Heart right ventricle (tissue), 16 donors: ENCODE measurements at regions not wholly inside any gene's neighbourhood (a gene's known extent, or its start where the extent isn't known, plus 50 kb on each side); places are given as distances from the start of the nearest gene placed in this dataset.

Experiments
- ATAC-seq, 8 donors: fragments of 200-7000 bp; cut with Tn5 transposase; one replicate each; pipeline ENCODE4 v1.9.1; 2020; ENCODE audit warnings: mild to moderate bottlenecking in 8 of 8, moderate library complexity in 8 of 8, moderate number of reproducible peaks in 1 of 8
- DNase-seq, 2 donors: peaks; one replicate each; pipeline ENCODE4 v3.0.0-alpha.2; 2020
- H3K27ac ChIP-seq, 10 donors: fragments of 200-600 bp; sonication (generic) in 2 of 10; one replicate each; pipeline versions ENCODE4 v1.5.0 to v1.8.0; 2020 to 2022; ENCODE audit warnings: mild to moderate bottlenecking in 3 of 10
- H3K27me3 ChIP-seq, 7 donors: fragments of 200-600 bp; one replicate each; pipeline ENCODE4 v1.8.0; 2021 to 2022; ENCODE audit warnings: mild to moderate bottlenecking in 2 of 7
- H3K36me3 ChIP-seq, 9 donors: fragments of 200-600 bp; sonication (generic) in 1 of 9; one replicate each; pipeline versions ENCODE4 v1.5.0 to v1.8.0; 2020 to 2022; ENCODE audit warnings: mild to moderate bottlenecking in 2 of 9
- H3K4me1 ChIP-seq, 9 donors: fragments of 200-600 bp; sonication (generic) in 1 of 9; one replicate each; pipeline versions ENCODE4 v1.5.0 to v1.8.0; 2020 to 2022; ENCODE audit warnings: mild to moderate bottlenecking in 4 of 9
- H3K4me3 ChIP-seq, 10 donors: fragments of 200-600 bp; sonication (generic) in 2 of 10; one replicate each; pipeline versions ENCODE4 v1.5.0 to v1.8.0; 2020 to 2022; ENCODE audit warnings: mild to moderate bottlenecking in 7 of 10, moderate library complexity in 2 of 10
- H3K9me3 ChIP-seq, 11 donors: fragments of 200-600 bp in 10 of 11; sonication (generic) in 2 of 11; one replicate each; pipeline versions ENCODE4 v1.5.0 to v1.8.0; 2013 to 2022; ENCODE audit warnings: mild to moderate bottlenecking in 2 of 11, control low read depth in 1 of 11, moderate library complexity in 1 of 11
- WGBS, 2 donors: extraction: QIAGEN DNeasy Blood & Tissue Kit; methylation state at CpG; one replicate each; pipeline ENCODE4 v1.1.7; 2013; ENCODE audit warnings: inconsistent platforms in 1 of 2; 5-methylcytosine and 5-hydroxymethylcytosine counted together
- intact Hi-C, 10 donors: fragments of 100-400 bp; cut with DNase I; formaldehyde crosslinking; loops; one replicate each; pipeline versions ENCODE4 v1.11.1 to v1.14.2; 2022
- TF ChIP-seq, protein P1 (sequence below), 9 donors: fragments of 200-600 bp; sonication (generic) in 2 of 9; IDR thresholded peaks; one replicate each; pipeline versions ENCODE4 v1.5.0 to v1.8.0; 2021 to 2022; ENCODE audit warnings: antibody characterized with exemption in 9 of 9, mild to moderate bottlenecking in 5 of 9, moderate library complexity in 1 of 9
- donor health status: Arrhythmogenic right ventricular cardiomyopathy.
- donor health status: ischemic (EF 13 %, LVEDD 7.1; RV severe dilation, severe dysfunction).
- donor health status: healthy with polysubstance abuse.
- donor health status: DM: no; HTN: yes; CAD: no.
- donor health status: DM: no; HTN: no; CAD: no.
- donor health status: ischemic (EF 25% LVEDD 6.9; RV normal size, moderate dysfunction).
- donor health status: ischemic (EF 25% LVEDD 5.7; RV mildly dilated, moderate dysfunction).
- donor health status: healthy.
- donor health status: DM: yes; HTN: yes; CAD: no.
- donor health status: Ischemic cardiomyopathy.
- donor health status: ischemic (EF 35%, LVEDD 5.7; RV mildly dilated, moderate dysfunction).
- donor health status: nonischemic (EF 11% LVEDD 7.7; RV severe dilation, severe dysfunction).
- donor health status: DM: yes; HTN: yes; CAD: no.
- donor health status: PGD.
- donor health status: ischemic (EF 29% LVEDD 5.4; RV normal size, mild dysfunction).
- donor health status: nonischemic (EF 23%, LVEDD 6.1; RV moderate dilation, normal function).

DNA sequence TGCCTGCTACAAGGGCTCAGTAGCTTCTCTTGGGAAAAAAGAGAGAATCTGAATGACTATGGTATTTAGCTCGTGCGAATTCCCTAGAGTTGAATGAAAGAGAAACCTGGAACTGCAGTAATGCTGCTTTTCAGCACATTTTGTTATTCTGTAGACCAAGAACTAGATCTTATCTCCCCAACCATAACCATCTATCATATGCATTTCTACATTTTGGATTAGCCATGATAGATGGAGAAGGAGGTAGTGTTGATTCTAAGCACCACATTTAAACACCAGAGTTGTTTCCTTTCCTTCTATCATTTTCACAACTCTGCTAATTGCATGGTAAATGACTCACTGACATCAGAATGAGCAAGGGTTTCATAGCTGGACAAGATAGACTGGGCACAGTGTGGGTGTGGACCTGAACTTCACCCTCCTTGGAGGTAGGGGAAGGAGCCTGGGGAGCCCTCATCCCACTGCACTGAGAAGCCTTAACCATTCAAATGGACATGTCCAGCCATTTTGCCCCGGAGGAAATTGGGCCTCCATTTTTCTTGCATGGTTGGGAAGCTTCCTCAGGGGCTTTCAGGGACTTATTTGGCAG is 55.3 kb upstream of the BMPER start:
- H3K4me1 ChIP-seq = peaks cover 0 to 9% (median 0%) of the 10 kb centered on the region in 9 donors
- 88 to 94% methylated on average over 3 of the region's 3 CpGs for WGBS, 2 donors
- intact Hi-C loops = no loop called here
- no peak overlapping the region for H3K27ac ChIP-seq
- no peaks in the 10 kb centered on the region for H3K27me3 ChIP-seq
- no peaks in the 10 kb centered on the region for H3K36me3 ChIP-seq
- ATAC-seq (no peak), DNase-seq (no peak)
- TF ChIP-seq, protein P1, sequence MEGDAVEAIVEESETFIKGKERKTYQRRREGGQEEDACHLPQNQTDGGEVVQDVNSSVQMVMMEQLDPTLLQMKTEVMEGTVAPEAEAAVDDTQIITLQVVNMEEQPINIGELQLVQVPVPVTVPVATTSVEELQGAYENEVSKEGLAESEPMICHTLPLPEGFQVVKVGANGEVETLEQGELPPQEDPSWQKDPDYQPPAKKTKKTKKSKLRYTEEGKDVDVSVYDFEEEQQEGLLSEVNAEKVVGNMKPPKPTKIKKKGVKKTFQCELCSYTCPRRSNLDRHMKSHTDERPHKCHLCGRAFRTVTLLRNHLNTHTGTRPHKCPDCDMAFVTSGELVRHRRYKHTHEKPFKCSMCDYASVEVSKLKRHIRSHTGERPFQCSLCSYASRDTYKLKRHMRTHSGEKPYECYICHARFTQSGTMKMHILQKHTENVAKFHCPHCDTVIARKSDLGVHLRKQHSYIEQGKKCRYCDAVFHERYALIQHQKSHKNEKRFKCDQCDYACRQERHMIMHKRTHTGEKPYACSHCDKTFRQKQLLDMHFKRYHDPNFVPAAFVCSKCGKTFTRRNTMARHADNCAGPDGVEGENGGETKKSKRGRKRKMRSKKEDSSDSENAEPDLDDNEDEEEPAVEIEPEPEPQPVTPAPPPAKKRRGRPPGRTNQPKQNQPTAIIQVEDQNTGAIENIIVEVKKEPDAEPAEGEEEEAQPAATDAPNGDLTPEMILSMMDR (IDR thresholded peaks at IDR 0.05) = no peak
- H3K9me3 ChIP-seq = no peaks in the 10 kb centered on the region
- H3K4me3 ChIP-seq = no peak overlapping the region

DNA sequence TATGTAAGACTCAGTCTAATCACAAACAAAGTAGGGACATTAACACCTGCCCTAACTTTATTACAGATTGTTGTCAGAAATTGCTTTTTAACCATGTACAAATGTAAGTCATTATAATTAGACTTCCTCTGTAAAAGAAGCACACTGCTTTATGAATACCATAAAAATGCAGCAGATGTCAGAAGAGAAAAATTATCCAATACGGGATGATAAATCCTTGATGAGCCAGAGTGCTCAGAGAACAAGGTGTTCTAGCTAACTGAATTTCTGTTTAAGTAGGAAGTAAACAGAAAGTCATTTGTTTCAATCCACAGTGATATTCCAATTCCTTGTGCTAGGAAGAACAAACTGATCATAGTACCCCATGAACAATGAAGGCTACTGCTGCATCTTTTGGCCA is 54.6 kb upstream of the BMPER start:
- WGBS, 2 donors = 87 to 88% methylated on average over 1 of the region's 1 CpG
- Histone ChIP-seq H3K36me3 (no peaks in the 10 kb centered on the region), H3K4me3 (no peak overlapping the region), H3K27ac (no peak overlapping the region), H3K4me1 (peaks cover 0 to 9% (median 0%) of the 10 kb centered on the region in 9 donors), H3K27me3 (peaks cover 0 to 1% (median 0%) of the 10 kb centered on the region in 7 donors), H3K9me3 (no peaks in the 10 kb centered on the region)
- ATAC-seq (no peak), DNase-seq (no peak)
- intact Hi-C loops = no loop called here
- TF ChIP-seq, protein P1 (IDR thresholded peaks at IDR 0.05) = no peak

DNA sequence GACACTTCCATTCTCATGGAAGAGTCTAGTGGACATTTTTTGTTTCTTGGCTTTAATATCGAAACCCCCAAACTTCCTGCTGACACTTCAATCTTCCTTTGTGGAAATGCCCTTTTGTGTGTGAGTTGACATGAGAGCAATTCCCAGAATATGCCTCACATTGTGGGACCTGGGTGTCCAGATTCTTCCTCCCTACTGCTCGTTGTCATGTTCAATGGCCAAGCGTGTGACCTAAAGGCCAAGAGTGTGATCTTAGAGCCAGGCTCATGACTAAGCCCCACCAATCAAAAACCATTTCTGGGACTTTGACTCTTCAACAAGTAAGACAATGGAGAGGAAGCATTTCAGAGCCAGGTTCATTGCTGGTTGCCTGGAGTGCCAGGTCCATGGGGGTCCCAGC is 52.5 kb upstream of the BMPER start:
- intact Hi-C loops = no loop called here
- DNase-seq (no peak), ATAC-seq (no peak)
- no peak overlapping the region for H3K4me3 ChIP-seq
- H3K4me1 ChIP-seq = no peaks in the 10 kb centered on the region
- TF ChIP-seq, protein P1 (IDR thresholded peaks at IDR 0.05) = no peak
- peaks cover 0 to 11% (median 0%) of the 10 kb centered on the region in 7 donors for H3K27me3 ChIP-seq
- no peaks in the 10 kb centered on the region for H3K9me3 ChIP-seq
- H3K36me3 ChIP-seq = no peaks in the 10 kb centered on the region
- H3K27ac ChIP-seq = no peak overlapping the region
- WGBS, 2 donors = 77 to 80% methylated on average over 3 of the region's 3 CpGs

DNA sequence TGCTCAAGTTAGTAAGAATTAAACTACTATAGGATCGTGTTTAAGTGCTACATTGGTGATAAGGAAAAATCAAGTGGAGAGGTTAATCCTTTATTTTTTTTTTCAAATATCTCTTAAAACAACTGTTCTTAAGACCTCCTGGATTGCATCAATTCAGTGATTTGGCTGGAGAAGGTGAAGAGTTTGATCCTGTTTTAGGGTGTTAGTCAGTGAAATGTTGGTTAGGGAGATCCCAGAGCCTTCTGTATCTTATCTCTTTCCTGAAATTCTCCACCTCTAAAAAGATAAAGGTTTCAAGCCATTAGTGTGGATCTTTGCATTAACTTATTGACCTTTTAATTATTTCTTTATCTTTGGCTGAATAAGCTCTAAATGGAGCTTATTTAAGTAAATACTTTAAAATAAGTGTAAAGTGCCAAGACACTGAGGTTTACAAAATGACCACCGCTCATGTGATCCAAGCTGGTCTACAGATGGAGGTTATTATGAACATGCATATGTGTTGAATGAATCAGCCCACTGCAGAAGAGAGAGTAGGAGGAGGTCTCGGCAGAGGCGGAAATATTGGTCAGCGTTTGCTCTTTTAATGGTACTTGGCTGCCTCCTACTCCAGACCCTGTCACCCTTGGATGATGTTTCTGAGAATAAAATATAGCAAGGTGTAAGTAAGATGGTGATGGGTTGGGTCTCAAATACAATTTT is 51.8 kb upstream of the BMPER start:
- H3K27ac ChIP-seq = no peak overlapping the region
- no peaks in the 10 kb centered on the region for H3K36me3 ChIP-seq
- intact Hi-C loops = no loop called here
- no peaks in the 10 kb centered on the region for H3K9me3 ChIP-seq
- DNase-seq (no peak), ATAC-seq (no peak)
- TF ChIP-seq, protein P1 (IDR thresholded peaks at IDR 0.05) = no peak
- H3K4me3 ChIP-seq = no peak overlapping the region
- 79 to 83% methylated on average over 5 of the region's 5 CpGs for WGBS, 2 donors
- no peaks in the 10 kb centered on the region for H3K4me1 ChIP-seq
- H3K27me3 ChIP-seq = peaks cover 0 to 11% (median 0%) of the 10 kb centered on the region in 7 donors
